MM.1S (cell line): ENCODE measurements at regions not wholly inside any gene's neighbourhood (a gene's known extent, or its start where the extent isn't known, plus 50 kb on each side); places are given as distances from the start of the nearest gene placed in this dataset.

Experiments
- CTCF ChIP-seq: fragments of 300-600 bp; sonication (generic); IDR thresholded peaks from 2 replicates; pipeline ENCODE4 v1.5.1; 2016; ENCODE audit warnings: antibody characterized with exemption, low read length, mixed read lengths
- EZH2 ChIP-seq: fragments of 300-600 bp; sonication (generic); optimal IDR thresholded peaks from 2 replicates; pipeline ENCODE3; 2017; ENCODE audit warnings: low read depth, mild to moderate bottlenecking, antibody characterized with exemption, low read length, mixed read lengths

GRCh38 chr18:3346487-3346886 lies 84.6 kb downstream of the MYL12B start:
- TF ChIP-seq CTCF: no peak
- no peak for TF ChIP-seq EZH2
